Inflammatory macrophage treated with lipopolysaccharide for 1 hour (primary cell): ENCODE measurements at regions not wholly inside any gene's neighbourhood (a gene's known extent, or its start where the extent isn't known, plus 50 kb on each side); places are given as distances from the start of the nearest gene placed in this dataset.

Source experiments
- DNase-seq, 2 donors: peaks; one replicate each; pipeline ENCODE4 v3.0.0-alpha.2; 2020 to 2022

DNA sequence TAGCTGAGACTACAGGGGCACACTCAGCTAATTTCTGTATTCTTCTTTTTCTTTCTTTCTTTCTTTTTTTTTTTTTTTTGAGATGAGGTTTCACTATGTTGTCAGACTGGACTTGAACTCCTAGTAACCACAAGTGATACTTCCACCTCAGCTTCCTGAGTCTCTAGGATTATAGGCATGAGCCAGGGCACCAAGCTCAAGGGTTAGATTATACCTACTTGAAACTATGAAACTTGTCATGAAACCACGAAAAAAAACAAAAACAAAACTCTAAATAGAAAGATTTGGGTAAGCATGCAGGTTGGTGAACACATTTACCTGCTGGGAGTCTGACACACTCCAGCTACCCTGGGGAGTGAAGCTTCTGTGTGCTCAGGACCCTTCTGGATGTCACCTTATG lies 2250.4 kb downstream of the MRPL39 start:
- no peak for DNase-seq

DNA sequence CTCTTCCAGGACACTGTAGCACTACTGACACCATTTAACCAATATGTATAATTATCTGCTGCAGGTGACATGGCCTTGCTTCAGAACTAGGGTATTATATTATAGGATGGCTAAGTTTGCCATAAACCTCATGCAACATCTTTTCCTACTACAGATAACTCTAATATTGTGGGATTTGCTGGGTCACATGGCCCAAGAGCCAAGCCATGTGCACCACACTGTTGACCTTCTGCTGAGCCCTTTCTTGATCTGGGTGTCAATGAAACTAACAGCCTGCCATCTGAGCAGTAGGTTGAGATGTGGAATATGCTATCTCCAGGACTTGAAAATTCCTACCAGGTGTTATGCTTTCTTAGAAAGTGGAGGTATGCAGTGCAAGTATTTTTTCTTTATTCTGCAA lies 2291.1 kb downstream of the MRPL39 start:
- DNase-seq = no peak

DNA sequence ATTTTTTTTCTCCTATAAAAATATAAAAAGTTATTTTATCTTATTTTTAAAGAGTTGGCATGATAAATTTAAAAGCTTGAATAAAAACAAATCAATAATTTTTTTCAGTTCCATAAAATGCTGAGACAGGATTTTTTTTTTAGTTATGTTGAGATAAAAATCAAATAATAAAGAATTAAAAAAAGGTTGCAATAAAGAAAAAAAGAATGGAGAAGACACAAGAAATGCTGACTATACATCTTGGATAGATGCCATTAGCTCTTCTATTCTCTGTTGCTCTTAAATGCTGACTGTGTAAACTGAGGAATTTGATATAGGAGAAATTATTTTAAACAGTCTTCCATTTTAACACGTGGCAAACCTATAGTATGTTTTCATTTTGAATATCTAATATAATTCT lies 2298.5 kb downstream of the MRPL39 start:
- no peak for DNase-seq

DNA sequence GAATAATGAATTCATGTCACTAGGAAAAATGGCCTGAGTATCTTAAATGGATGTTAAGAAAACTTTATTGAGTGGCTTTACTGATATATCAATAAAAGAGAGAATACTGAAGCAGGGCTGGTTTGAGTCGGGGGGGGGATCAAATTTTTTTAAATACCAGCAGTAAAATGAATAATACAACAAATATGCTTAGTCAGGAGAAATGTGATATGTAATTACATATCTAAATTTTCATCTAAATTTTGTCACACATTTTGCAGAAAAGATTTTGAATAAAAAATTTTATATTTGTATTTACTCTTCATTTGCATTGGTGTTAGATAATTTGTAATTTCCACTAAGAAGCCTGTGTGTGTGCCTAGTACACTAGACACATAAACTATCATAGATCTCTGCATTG lies 2300.2 kb downstream of the MRPL39 start:
- no peak for DNase-seq

DNA sequence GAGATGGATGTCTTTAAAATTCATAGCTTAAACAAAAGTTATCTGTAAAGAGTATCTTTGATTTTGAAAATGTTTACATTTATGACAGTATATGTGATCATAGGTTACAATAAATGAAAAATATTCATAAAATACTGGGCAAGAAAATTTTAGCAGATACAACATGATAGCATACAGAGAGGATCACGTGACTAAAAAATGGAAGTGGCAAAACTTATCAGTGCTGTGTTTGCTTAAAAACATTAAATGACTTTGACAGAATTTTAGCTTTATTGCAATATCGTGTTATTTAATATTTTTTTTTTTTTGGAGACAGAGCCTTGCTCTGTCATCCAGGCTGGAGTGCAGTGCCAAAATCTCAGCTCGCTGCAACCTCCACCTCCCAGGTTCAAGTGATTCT lies 2294.1 kb downstream of the NCAM2 start:
- DNase-seq = no peak

DNA sequence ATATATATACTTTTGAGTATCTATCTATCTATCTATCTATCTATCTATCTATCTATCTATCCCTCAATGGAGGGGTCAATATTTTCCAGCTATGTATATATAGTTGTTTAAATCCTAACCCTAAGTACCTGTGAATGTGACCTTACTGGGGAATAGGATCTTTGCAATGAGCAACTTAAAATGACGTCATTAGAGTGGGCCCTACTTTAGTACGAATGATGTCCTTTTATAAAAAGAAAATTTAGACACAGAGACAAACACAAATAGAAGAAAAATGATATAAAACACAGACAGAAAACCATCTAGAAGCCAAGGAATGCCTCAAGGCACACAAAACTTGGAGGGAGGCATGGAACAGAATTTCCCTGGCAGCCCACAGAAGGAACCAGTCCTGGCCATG lies 2283.7 kb downstream of the NCAM2 start:
- no peak for DNase-seq

DNA sequence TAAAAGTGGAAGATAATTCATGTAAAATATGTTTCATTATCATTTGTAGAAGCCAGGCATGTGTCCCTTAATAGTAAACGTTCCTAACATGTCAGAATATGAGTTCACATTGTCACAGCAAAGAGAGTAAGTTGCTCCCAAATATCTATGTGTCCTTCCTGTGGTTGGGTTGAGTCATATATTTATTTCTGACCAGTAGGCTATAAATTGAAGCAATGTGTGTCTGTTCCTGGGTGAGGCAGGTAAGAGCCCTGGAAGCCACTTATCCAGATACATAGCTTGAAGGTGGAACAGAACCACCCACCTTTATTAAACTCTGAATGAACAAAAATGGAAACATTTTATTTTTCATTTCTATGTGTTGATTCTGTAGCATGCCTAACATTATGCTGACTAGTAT lies 2251.6 kb downstream of the NCAM2 start:
- no peak for DNase-seq

DNA sequence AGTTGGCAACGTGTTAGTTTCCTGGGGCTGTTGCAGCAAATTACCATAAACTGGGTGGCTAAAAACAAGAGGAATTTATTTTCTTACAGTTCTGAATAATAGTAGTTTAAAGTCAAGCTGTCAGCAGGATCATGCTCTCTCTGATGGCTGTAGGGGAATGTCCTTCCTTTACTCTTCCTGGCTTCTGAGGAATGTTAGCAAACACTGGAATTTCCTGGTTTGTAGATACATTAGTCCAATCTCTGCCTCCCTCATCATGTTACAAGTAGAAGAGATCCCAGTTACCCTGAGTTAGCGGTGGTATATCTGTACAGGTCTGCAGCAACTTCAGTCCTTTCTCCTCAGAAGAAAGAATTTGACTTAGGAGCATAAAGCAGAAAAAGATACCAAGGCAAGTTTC lies 2249.1 kb downstream of the NCAM2 start:
- no peak for DNase-seq

DNA sequence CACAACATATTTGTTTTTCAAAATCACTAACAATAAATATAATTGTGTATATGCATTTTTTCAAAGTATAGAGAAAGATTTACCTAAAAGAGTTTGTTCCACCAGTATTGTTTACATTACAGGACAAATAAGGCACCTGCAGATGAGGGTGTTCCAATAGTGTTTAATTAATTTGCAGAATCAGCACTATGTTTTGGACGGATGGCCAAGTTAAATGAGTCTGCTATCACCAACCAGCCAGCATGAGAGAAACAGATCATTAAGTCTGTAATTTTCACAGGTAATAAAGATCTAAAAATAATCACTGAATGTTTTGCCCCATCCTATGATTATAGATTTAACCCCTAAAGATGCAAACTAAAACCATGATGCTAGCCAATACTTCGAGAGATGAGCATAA lies 2247.0 kb downstream of the NCAM2 start:
- no peak for DNase-seq

DNA sequence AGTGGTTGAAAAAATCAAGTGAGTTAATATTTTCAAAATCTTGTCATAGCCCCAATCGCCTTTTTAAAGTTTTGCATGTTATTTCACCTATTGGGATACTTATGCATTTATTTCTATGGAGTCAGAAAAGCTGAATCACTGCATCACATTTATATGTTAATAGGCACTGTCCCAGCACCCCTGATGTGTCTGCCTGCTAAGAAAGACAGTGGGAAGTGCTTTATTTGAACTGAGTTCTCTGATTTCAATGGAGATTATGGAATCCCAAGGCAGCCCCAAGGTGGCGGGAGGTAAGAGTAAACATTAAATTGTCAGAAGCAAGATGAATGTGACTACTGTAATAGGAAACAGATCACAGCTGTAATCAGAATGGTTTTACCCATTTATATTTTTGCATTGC lies 2225.7 kb downstream of the NCAM2 start:
- no peak for DNase-seq

DNA sequence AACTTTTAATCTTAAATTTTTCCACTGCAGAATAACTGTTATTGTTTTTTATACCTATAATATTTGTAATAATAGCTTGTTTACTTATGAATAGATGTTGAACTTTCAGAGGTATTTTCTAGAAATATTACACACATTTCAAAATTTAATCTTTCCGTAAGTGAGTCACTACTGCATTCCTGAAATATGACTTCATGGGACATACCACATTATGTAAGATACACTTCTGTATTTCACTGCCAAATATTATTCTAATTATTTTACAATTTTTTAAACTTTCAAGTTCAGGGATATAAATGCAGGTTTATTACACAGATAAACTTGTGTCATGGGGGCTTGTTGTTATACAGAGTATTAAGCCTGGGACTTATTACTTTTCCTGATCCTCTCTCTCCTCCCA lies 2220.5 kb downstream of the NCAM2 start:
- no peak for DNase-seq

DNA sequence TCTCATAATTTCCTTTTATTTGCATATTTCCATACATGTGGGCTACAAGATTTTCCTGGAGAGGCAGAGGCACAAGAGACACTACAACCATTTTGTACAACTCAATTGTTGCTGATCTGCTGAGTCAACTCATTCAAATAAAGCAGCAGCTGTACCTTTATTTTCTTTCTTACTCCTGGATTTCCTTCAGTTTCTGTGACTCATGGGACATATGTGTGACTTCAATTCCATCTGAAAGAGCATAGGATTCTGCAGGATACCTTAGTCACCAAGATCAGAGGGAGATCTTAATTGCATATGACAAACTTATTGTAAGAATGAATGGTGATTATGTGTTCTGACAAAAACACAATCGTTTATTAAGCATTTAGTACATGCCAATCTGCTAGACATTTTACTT lies 2219.4 kb downstream of the NCAM2 start:
- DNase-seq = no peak

DNA sequence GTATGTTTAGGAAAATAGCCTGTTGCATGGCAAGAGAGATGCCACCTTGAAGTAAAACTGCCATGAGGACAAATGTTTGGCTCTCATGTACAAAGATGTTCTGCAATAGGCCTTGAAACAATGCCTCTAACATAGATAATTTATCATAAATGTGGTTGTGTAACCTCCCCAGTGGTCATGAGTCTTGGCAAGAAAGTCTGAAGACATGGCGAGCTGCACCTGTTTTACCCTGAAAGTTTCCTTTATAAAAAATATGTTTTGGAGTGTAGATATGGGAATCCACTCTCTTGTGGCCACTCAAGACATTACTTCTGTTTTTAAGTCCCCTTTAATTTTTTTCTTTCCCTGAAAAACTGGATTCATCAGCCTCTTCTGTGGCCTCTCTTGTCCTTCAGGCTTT lies 2217.1 kb downstream of the NCAM2 start:
- no peak for DNase-seq
